B cell (primary cell): ENCODE measurements at regions not wholly inside any gene's neighbourhood (a gene's known extent, or its start where the extent isn't known, plus 50 kb on each side); places are given as distances from the start of the nearest gene placed in this dataset.

Source experiments
- CTCF ChIP-seq: fragments of 200-600 bp; IDR thresholded peaks from one replicate; pipeline ENCODE4 v1.8.0; 2022; ENCODE audit warnings: antibody characterized with exemption, mild to moderate bottlenecking
- EZH2 ChIP-seq: IDR thresholded peaks from 2 replicates; pipeline ENCODE4 v1.6.1; 2012; ENCODE audit warnings: borderline replicate concordance, low read depth, mild to moderate bottlenecking, moderate library complexity, low read length; ENCODE audit not compliant: insufficient read depth, poor library complexity, severe bottlenecking

- TF ChIP-seq CTCF (no peak), EZH2 (no peak)
Observed at GRCh38 chr5:127153521-127153920, 80.2 kb upstream of the C5orf63 start.
